PFSK-1 (cell line): ENCODE measurements at regions not wholly inside any gene's neighbourhood (a gene's known extent, or its start where the extent isn't known, plus 50 kb on each side); places are given as distances from the start of the nearest gene placed in this dataset.

Experiments used
- FOXP2 ChIP-seq: optimal IDR thresholded peaks from 2 replicates; pipeline ENCODE3; 2011; ENCODE audit warnings: borderline replicate concordance, control low read depth, inconsistent platforms; ENCODE audit not compliant: insufficient read depth; ENCODE audit errors: extremely low read length, extremely low read depth
- POLR2AphosphoS5 ChIP-seq: IDR thresholded peaks from 2 replicates; pipeline ENCODE4 v1.6.1; 2012; ENCODE audit warnings: low read depth, mild to moderate bottlenecking, control low read depth, low read length, moderate library complexity
- SIN3A ChIP-seq: IDR thresholded peaks from 2 replicates; pipeline ENCODE4 v1.6.1; 2012; ENCODE audit warnings: mild to moderate bottlenecking, low read length, moderate library complexity, borderline replicate concordance; ENCODE audit not compliant: insufficient read depth
- TAF1 ChIP-seq: IDR thresholded peaks from 2 replicates; pipeline ENCODE4 v1.6.1; 2012; ENCODE audit warnings: low read length, control low read depth, borderline replicate concordance; ENCODE audit not compliant: insufficient read depth
- TF ChIP-seq, protein P1 (sequence below), 2 experiments: IDR thresholded peaks; 2 replicates each; pipeline versions ENCODE4 v1.6.1 to v1.8.0; 2011 to 2012; ENCODE audit warnings: low read depth in 2 of 2, low read length in 2 of 2, control low read depth in 1 of 2, inconsistent platforms in 1 of 2, mild to moderate bottlenecking in 1 of 2, moderate library complexity in 1 of 2; ENCODE audit not compliant: insufficient read depth in 1 of 2

DNA sequence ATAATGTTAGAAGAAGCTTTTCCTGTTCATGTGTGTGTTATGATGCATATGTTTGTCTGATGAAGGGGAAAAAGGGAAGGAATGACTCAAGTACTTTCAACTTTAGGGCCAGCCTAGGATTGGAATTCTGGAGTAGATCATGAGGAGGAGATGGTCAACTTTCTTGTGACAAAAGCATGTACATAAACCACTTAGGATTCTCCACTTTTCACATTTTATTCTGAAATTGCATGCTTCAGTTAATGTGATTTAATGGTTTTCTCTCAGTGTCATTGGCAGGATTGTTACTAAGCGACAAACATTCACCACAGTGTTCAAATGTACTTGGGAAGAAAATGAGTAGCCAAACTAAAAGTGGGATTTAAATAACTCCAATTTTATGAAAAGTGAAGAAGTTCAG, 80.1 kb downstream of the UTRN start:
- TF ChIP-seq SIN3A (no peak), FOXP2 (no peak)
- TF ChIP-seq, protein P1, sequence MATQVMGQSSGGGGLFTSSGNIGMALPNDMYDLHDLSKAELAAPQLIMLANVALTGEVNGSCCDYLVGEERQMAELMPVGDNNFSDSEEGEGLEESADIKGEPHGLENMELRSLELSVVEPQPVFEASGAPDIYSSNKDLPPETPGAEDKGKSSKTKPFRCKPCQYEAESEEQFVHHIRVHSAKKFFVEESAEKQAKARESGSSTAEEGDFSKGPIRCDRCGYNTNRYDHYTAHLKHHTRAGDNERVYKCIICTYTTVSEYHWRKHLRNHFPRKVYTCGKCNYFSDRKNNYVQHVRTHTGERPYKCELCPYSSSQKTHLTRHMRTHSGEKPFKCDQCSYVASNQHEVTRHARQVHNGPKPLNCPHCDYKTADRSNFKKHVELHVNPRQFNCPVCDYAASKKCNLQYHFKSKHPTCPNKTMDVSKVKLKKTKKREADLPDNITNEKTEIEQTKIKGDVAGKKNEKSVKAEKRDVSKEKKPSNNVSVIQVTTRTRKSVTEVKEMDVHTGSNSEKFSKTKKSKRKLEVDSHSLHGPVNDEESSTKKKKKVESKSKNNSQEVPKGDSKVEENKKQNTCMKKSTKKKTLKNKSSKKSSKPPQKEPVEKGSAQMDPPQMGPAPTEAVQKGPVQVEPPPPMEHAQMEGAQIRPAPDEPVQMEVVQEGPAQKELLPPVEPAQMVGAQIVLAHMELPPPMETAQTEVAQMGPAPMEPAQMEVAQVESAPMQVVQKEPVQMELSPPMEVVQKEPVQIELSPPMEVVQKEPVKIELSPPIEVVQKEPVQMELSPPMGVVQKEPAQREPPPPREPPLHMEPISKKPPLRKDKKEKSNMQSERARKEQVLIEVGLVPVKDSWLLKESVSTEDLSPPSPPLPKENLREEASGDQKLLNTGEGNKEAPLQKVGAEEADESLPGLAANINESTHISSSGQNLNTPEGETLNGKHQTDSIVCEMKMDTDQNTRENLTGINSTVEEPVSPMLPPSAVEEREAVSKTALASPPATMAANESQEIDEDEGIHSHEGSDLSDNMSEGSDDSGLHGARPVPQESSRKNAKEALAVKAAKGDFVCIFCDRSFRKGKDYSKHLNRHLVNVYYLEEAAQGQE (IDR thresholded peaks at IDR 0.05; ENCODE audit: insufficient read depth in 1 of 2, low read depth in 2 of 2, low read length in 2 of 2), result no peak

DNA sequence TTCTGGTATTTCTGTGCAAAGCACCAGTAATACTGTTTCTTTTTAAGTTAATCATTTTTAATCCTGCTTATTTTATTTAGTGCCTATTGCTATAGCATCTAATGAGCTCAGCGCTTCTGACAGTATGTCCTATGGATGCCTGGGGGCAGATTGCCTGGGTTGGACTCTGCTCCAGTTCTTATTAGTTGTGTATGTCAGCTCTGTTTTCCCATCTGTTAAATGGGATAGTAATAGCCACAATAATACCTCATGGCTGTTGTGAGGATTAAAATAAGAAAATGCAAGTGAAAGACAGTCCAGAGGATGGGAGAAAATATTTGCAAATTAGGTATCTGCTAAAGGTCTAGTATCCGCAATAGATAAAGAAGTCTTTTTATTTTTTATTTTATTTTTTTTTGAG, 87.0 kb downstream of the UTRN start:
- TF ChIP-seq, protein P1 (IDR thresholded peaks at IDR 0.05; ENCODE audit: insufficient read depth in 1 of 2, low read depth in 2 of 2, low read length in 2 of 2), result no peak
- TF ChIP-seq TAF1 (no peak), FOXP2 (no peak), SIN3A (no peak), POLR2AphosphoS5 (no peak)

DNA sequence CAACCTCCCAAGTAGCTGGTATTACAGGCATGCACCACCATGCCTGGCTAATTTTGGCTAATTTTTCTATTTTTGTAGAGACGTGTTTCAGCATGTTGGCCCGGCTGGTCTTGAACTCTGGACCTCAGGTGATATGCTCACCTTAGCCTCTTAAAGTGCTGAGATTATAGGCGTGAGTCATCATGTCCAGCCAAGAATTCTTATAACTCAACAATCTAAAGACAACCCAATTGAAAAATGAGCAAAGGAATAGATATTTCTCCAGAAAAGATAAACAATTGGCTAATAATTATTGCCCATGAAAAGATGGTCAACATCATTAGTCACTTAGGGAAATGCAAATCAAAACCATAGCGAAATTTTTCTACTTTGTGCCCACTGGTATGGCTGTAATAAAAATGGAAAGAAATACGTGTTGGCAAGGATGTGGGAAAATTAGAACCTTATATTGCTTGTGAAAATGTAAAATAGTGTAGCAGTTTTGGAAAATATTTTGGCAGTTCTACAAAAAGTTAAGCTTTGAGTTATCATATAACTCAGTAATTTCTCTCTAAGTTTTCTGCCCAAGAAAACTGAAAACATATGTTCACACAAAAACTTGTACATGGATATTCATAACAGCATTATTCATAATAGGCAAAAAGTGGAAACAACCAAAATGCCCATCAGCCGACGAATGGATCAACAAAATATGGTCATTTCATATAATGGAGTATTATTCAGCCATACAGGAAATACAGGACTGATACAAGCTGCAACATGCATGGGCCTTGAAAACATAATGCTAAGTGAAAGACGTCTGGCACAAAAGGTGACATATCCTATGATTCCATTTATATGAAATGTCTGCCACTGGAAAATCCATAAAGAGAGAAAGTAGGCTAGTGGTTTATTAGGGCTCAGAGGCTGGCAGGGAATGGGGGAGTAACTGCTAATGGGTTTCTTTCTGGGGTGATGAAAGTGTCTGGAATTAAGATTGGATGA, 87.8 kb downstream of the UTRN start:
- TF ChIP-seq, protein P1 (IDR thresholded peaks at IDR 0.05; ENCODE audit: insufficient read depth in 1 of 2, low read depth in 2 of 2, low read length in 2 of 2), result no peak
- no peak for TF ChIP-seq SIN3A
- TF ChIP-seq POLR2AphosphoS5, result no peak
- no peak for TF ChIP-seq FOXP2
- TF ChIP-seq TAF1, result no peak

DNA sequence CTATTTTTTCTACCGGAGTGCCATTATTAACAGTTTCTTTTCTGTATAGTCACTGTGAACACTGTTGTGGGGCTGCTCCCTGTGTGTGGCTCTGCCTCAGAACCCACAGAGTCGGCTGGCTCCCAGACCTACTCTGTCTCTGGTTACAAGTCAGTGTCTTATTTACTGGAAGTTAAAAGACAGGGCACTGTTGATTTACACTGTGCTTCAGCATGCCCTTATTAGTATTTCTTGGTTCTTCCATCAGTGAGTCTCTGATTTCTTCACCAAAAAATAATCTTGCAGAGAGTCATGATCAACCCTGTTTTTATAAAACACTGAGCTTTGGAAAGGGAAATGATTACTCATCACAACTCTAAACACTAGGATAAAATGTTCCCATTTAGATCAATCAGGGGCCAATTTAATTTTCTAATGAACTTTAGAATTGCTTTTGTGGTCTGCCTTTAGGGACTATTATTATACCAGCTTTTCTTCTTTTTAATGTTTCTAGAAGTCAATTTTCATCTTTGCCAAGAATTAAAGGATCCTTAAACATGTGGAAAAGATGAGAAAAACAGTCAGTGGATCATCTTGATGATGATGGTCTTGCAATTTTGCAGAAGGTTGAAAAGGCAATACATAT, 92.6 kb downstream of the UTRN start:
- TF ChIP-seq TAF1, result no peak
- TF ChIP-seq, protein P1 (IDR thresholded peaks at IDR 0.05; ENCODE audit: insufficient read depth in 1 of 2, low read depth in 2 of 2, low read length in 2 of 2), result no peak
- no peak for TF ChIP-seq FOXP2
- TF ChIP-seq POLR2AphosphoS5, result no peak
- no peak for TF ChIP-seq SIN3A
